ENCODE measurements at regions not wholly inside any gene's neighbourhood (a gene's known extent, or its start where the extent isn't known, plus 50 kb on each side); places are given as distances from the start of the nearest gene placed in this dataset.
"Not testable (repeated sequence)": the region's sequence is repeated elsewhere in the genome, so short reads cannot be mapped to it uniquely, and the experiment has no call there.

- in situ Hi-C loops (cut with MboI; ENCODE audit: low sequenced_read_pairs), result no loop called here
Measured at GRCh38 chr2:7420530-7420929, 503.3 kb downstream of the RNF144A start.

GRCh38 chr2:7424481-7424880, 507.3 kb downstream of the RNF144A start:
- in situ Hi-C loops (cut with MboI; ENCODE audit: low sequenced_read_pairs), result no loop called here

GRCh38 chr2:7427293-7428060, 510.3 kb downstream of the RNF144A start:
- in situ Hi-C loops (cut with MboI; ENCODE audit: low sequenced_read_pairs), result no loop called here

- in situ Hi-C loops (cut with MboI; ENCODE audit: low sequenced_read_pairs), result no loop called here
Measured at GRCh38 chr2:7428454-7429204, 511.4 kb downstream of the RNF144A start.

- in situ Hi-C loops (cut with MboI; ENCODE audit: low sequenced_read_pairs), result no loop called here
Measured at GRCh38 chr2:7429733-7430132, 512.5 kb downstream of the RNF144A start.

GRCh38 chr2:7430421-7430868, 513.2 kb downstream of the RNF144A start:
- in situ Hi-C loops (cut with MboI; ENCODE audit: low sequenced_read_pairs), result no loop called here

- in situ Hi-C loops (cut with MboI; ENCODE audit: low sequenced_read_pairs), result no loop called here
Measured at GRCh38 chr2:7430869-7431641, 513.8 kb downstream of the RNF144A start.

GRCh38 chr2:7432436-7432835, 515.2 kb downstream of the RNF144A start:
- in situ Hi-C loops (cut with MboI; ENCODE audit: low sequenced_read_pairs), result no loop called here

- in situ Hi-C loops (cut with MboI; ENCODE audit: low sequenced_read_pairs), result no loop called here
Measured at GRCh38 chr2:7436096-7436906, 519.1 kb downstream of the RNF144A start.

- in situ Hi-C loops (cut with MboI; ENCODE audit: low sequenced_read_pairs), result no loop called here
Measured at GRCh38 chr2:7437141-7437540, 519.9 kb downstream of the RNF144A start.

GRCh38 chr2:7437716-7438632, 520.8 kb downstream of the RNF144A start:
- in situ Hi-C loops (cut with MboI; ENCODE audit: low sequenced_read_pairs), result no loop called here

GRCh38 chr2:7438855-7439254, 521.6 kb downstream of the RNF144A start:
- in situ Hi-C loops (cut with MboI; ENCODE audit: low sequenced_read_pairs), result no loop called here

GRCh38 chr2:7440977-7441376, 523.8 kb downstream of the RNF144A start:
- in situ Hi-C loops (cut with MboI; ENCODE audit: low sequenced_read_pairs), result no loop called here

GRCh38 chr2:7441841-7442240, 524.6 kb downstream of the RNF144A start:
- in situ Hi-C loops (cut with MboI; ENCODE audit: low sequenced_read_pairs), result not testable (repeated sequence)

- in situ Hi-C loops (cut with MboI; ENCODE audit: low sequenced_read_pairs), result no loop called here
Measured at GRCh38 chr2:7444626-7445025, 527.4 kb downstream of the RNF144A start.

- in situ Hi-C loops (cut with MboI; ENCODE audit: low sequenced_read_pairs), result no loop called here
Measured at GRCh38 chr2:7448578-7449264, 531.5 kb downstream of the RNF144A start.

- in situ Hi-C loops (cut with MboI; ENCODE audit: low sequenced_read_pairs), result no loop called here
Measured at GRCh38 chr2:7449298-7449697, 532.1 kb downstream of the RNF144A start.

GRCh38 chr2:7450188-7450832, 533.1 kb downstream of the RNF144A start:
- in situ Hi-C loops (cut with MboI; ENCODE audit: low sequenced_read_pairs), result no loop called here

GRCh38 chr2:7450833-7451190, 533.6 kb downstream of the RNF144A start:
- in situ Hi-C loops (cut with MboI; ENCODE audit: low sequenced_read_pairs), result no loop called here

All from HL-60/S4 treated with phorbol 12-myristate 13-acetate at 8.2 ng/mL for 4 days and 3 days (cell line).